IgD-negative memory B cell (primary cell): ENCODE measurements at regions not wholly inside any gene's neighbourhood (a gene's known extent, or its start where the extent isn't known, plus 50 kb on each side); places are given as distances from the start of the nearest gene placed in this dataset.

Experiments
- H3K27ac Mint-ChIP-seq, 3 donors: one replicate each; pipeline ENCODE4 v1.8.0; 2020 to 2022; ENCODE audit warnings: mild to moderate bottlenecking in 3 of 3, mixed read lengths in 3 of 3, moderate library complexity in 1 of 3
- H3K27me3 Mint-ChIP-seq: one replicate; pipeline ENCODE4 v1.8.0; 2021; ENCODE audit warnings: mixed read lengths
- H3K36me3 Mint-ChIP-seq: one replicate; pipeline ENCODE4 v1.8.0; 2020; ENCODE audit warnings: mild to moderate bottlenecking, mixed read lengths
- H3K4me1 Mint-ChIP-seq, 3 donors: one replicate each; pipeline ENCODE4 v1.8.0; 2020 to 2022; ENCODE audit warnings: mixed read lengths in 3 of 3, mild to moderate bottlenecking in 1 of 3
- H3K4me3 Mint-ChIP-seq, 4 donors: one replicate each; pipeline ENCODE4 v1.8.0; 2020 to 2022; ENCODE audit warnings: mild to moderate bottlenecking in 4 of 4, mixed read lengths in 4 of 4, moderate library complexity in 3 of 4
- H3K9me3 Mint-ChIP-seq, 3 donors: one replicate each; pipeline ENCODE4 v1.8.0; 2020 to 2021; ENCODE audit warnings: mixed read lengths in 3 of 3, mild to moderate bottlenecking in 1 of 3

DNA sequence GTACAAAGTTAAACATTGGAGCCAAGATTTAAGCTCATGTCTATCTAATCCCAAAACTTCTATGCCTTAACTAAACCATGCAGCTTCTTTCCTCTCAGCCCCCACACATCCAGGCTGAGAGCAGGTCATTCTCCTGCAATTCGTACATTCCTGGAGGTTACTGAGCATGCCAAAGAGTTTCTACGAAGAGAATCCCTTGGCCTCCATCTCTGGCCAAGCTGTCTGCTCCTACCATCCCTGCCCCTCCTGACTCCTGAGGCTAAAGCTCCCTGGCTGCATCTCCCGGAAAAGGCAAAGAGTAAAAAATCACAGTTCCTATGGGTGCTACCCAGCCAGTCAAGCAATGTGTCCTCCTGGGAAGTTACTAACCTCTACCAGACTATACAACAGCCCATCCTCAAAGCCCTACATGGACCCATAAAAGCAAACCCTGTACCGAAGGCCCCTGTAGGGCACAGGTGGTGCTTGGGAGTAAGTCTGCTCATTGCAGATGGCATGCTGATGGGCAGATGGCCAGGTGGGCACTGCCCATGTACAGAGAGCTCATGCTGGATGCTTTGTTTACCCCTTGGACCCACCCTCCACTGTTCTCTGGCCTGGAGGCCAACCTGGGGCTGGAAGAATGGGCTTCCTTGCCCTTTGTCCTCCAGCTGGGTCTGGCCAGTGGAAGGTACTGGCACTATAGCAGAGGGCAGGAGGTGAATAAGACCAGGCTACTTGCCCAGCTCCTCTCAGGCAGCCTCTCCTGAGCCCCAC lies 99.5 kb downstream of the TTC32 start:
- no peaks in the 10 kb centered on the region for H3K9me3 Mint-ChIP-seq
- no peaks in the 10 kb centered on the region for H3K36me3 Mint-ChIP-seq
- peaks cover 3% of the 10 kb centered on the region for H3K27me3 Mint-ChIP-seq
- H3K4me1 Mint-ChIP-seq = no peaks in the 10 kb centered on the region
- H3K4me3 Mint-ChIP-seq = no peak overlapping the region
- no peak overlapping the region for H3K27ac Mint-ChIP-seq

DNA sequence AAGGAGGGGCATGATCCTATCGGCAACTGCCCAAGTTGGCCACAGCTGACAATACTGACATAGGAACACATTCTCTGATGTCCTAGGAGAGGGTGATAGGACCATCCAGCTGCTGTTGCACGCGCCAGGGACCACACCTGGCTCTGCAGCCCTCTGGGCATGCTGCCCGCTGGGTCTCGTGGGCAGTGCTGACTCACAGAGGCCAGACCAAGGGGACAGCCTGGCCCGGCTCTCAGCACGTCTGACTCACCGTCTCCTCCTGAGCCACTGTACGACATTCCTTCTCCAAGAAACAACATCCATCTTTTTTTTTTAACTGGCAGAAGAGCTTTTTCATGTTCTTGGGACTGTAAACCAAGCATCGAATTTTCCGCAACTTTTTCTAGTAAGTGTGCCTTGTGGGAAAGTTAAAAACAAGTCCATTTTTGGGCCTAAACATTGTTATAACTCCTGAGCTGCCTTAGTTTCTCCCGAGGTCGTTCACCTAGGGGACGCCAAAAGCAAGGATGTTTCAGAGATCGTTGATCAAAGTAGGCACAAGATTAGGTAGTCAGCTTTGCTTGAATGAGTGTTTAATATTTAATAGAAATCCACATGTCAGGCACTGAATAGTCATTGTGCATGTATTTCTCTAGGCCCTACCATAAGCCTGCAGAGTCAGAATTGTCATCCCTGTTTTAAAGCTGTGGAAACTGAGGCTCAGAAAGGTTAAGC lies 100.3 kb downstream of the TTC32 start:
- Mint-ChIP-seq H3K9me3 (no peaks in the 10 kb centered on the region), H3K27ac (no peak overlapping the region), H3K27me3 (peaks cover 3% of the 10 kb centered on the region), H3K4me1 (no peaks in the 10 kb centered on the region), H3K4me3 (no peak overlapping the region), H3K36me3 (no peaks in the 10 kb centered on the region)

DNA sequence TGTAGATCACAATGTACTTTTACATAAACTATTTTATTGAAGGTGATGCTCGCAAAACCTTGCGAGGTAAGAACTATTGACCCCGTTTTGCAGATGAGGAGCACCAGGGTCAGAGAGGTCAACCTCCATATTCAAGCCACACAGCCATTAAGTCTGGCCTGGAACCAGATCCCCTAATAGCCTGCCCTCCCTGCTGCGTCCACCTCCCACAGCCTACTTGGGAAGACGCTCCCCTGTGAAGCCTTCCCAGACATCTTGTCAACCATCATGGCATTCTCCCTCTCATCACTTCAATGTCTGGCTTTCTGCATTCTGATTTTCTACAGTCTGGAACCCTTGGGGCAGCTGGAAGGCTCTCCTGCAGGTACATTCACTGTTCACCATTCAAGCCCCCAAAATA lies 101.0 kb downstream of the TTC32 start:
- no peak overlapping the region for H3K4me3 Mint-ChIP-seq
- no peak overlapping the region for H3K27ac Mint-ChIP-seq
- peaks cover 3% of the 10 kb centered on the region for H3K27me3 Mint-ChIP-seq
- no peaks in the 10 kb centered on the region for H3K4me1 Mint-ChIP-seq
- no peaks in the 10 kb centered on the region for H3K36me3 Mint-ChIP-seq
- no peaks in the 10 kb centered on the region for H3K9me3 Mint-ChIP-seq

DNA sequence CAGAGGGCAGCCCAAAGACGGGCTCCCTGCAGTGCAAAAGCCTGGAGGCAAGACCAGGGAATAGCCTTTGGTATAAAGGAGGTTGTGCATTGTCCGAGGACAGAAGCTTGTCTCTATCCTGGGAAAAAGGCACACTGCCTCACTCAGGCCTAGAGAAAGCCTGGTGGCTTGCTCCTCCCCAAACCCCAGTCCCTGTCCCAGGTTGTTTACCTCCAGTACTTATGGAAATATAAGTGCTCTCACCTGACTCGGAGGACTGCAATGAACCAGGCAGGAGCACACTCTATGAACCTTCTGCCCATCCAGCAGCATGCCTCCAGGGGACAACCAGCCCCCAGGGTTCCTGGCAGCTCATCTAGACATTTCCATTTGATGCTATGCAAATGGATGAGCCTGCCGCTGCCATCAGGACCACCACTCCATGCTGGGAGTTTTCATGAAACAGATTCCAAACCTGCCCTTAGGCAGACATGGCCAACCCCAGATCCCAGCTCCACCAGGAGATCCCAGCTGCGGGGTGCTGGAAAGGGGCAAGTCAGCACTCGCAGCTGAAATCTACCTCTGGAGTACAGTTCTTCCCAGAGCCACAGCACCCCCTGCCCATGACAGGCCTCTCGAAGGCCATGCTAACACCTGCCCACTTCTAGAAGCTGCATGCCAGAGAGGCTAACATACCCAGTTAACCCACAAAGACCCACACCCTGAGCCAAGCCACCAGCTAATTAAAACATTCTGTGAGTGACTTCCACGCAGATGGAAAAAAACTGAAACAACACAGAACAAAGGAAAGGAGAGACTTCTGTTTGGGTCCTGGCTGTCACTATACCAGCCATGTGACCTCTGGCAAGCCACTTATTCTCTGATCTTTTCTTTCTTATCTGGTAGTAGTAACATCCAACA lies 101.7 kb downstream of the TTC32 start:
- Mint-ChIP-seq H3K36me3 (no peaks in the 10 kb centered on the region), H3K4me1 (no peaks in the 10 kb centered on the region), H3K4me3 (no peak overlapping the region), H3K27ac (no peak overlapping the region), H3K27me3 (peaks cover 3% of the 10 kb centered on the region), H3K9me3 (no peaks in the 10 kb centered on the region)

DNA sequence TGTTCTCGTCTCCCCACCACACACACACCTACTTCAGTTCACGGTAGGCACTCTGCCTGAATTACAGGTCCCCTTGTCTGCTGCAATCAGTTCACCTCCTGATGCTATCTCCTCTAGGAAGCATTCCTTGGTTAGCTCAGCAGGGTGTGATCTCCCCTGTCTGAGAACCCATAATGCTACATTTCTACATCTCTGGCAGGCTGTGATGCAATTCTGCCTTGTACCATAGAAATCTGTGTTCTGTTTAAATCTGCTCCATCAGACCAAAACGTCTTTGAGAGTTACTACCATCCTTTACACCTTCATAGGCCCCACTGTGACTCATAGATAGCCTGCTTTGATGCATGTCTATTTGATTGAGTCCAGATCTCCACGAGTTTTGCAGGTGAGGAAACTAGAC lies 103.9 kb downstream of the TTC32 start:
- Mint-ChIP-seq H3K27me3 (peaks cover 3% of the 10 kb centered on the region), H3K36me3 (no peaks in the 10 kb centered on the region), H3K9me3 (no peaks in the 10 kb centered on the region), H3K4me1 (no peaks in the 10 kb centered on the region), H3K4me3 (no peak overlapping the region), H3K27ac (no peak overlapping the region)

DNA sequence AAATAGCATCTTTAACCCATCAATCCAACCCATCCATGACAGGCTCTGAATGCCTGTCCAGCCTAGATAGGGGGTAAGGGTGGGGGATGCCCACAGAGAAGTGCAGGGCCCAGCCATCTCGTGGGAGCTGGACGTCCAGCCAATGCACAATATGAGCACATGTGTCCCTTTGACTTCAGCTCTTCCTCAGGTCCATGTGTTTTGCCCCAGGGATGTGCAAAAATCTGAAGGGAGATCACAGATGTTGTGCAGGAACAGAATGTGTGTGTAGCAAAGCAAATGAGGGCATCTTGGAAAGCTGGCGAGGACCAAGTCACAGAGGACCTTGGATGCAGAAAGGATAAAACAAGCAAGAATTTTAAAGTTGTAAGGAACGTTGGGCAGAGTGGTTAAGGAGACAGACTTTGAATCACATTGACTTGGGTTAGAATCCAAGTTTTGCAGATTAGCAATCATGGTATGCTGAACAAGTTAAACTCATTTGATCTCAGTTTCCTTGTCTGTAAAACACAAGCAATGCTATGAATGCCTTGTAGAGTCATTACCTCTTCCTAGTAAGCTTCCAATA lies 104.5 kb downstream of the TTC32 start:
- Mint-ChIP-seq H3K27me3 (peaks cover 3% of the 10 kb centered on the region), H3K36me3 (no peaks in the 10 kb centered on the region), H3K27ac (no peak overlapping the region), H3K4me3 (no peak overlapping the region), H3K9me3 (no peaks in the 10 kb centered on the region), H3K4me1 (no peaks in the 10 kb centered on the region)

DNA sequence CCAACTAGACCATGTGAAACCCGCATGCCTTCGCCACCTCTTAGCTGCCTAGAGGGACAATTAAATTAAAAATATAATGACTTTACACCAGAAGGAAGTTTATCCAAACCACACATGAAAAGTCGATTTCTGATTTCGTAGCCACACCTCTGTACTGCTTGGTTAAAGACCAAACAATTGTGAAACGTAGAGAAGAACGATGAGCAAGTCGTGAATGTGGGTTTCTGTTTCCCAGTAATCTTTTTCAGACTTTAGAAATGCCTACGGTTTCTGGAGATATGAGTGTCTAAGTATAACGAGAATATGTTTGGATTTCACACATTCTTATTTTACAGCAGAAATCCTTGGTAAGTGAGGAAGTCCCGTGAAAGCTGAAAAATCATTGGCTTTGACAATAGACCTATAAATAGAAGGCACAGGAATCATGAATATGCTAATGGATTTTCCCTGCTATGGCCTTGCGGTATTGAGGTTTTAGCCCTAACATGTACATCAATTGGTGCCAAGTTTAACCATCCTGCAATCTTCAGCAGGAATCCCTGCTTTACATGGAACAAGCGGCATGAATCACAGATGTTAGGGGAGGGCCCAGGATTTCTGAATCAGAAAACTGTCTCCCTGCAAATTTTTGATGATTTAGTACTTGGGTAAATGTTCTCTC lies 105.6 kb downstream of the TTC32 start:
- H3K4me3 Mint-ChIP-seq = no peak overlapping the region
- H3K36me3 Mint-ChIP-seq = no peaks in the 10 kb centered on the region
- H3K27me3 Mint-ChIP-seq = peaks cover 3% of the 10 kb centered on the region
- H3K9me3 Mint-ChIP-seq = no peaks in the 10 kb centered on the region
- H3K27ac Mint-ChIP-seq = no peak overlapping the region
- no peaks in the 10 kb centered on the region for H3K4me1 Mint-ChIP-seq

DNA sequence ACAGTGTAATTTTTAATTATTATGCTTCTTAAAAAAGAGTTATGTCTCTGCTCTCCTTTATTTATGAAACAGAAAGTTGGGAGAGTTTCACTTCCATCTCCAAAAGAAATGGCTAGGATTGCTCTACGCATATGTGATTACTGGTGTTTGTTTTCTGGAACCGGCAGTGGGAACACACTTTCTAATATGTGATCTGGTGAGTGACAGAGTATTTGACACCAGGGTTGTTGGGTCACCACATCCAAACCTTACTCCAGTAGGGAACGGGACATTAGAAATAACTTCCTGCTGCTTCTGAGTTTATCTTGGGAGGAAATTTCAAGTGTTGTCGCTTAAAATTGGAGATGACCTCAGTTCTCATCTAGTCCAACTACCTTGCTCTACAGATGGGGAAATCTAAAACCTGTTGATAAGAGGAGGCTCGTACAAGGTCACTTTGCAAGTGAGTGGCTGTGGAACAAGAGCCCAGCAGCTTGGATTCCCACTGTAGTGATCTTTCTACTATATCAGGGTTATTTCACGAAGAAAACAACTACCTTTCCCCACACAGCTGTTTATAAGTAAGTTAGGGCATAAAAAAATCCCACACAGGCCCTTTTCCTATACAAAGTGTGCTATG lies 108.5 kb downstream of the TTC32 start:
- H3K4me3 Mint-ChIP-seq = no peak overlapping the region

DNA sequence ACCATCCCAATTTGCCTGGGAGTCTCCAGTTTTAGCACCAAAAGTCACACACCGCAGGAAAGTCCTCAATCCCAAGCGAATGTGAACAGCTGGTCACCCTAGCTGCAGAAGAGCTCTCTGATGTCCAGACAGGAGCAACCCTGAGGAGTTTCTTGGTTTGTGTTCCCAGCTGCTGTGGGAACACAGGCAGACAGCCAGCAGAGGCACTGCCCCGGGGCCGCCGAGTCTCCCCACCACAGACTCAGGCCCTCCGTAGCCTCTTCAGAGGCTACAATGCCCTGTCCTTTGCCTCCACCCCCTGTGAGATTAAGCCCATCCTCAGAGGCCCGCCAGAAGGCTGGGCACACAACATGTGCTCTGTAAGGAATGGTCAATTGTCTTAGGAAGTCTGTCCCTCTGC lies 111.5 kb downstream of the TTC32 start:
- Mint-ChIP-seq H3K9me3 (no peaks in the 10 kb centered on the region), H3K27me3 (no peaks in the 10 kb centered on the region), H3K27ac (no peak overlapping the region), H3K36me3 (no peaks in the 10 kb centered on the region), H3K4me3 (no peak overlapping the region), H3K4me1 (no peaks in the 10 kb centered on the region)

More for the DNA sequence above, 108.5 kb downstream of the TTC32 start:
- H3K9me3 Mint-ChIP-seq = no peaks in the 10 kb centered on the region
- no peaks in the 10 kb centered on the region for H3K27me3 Mint-ChIP-seq
- no peaks in the 10 kb centered on the region for H3K4me1 Mint-ChIP-seq
- H3K27ac Mint-ChIP-seq = no peak overlapping the region
- H3K36me3 Mint-ChIP-seq = no peaks in the 10 kb centered on the region

DNA sequence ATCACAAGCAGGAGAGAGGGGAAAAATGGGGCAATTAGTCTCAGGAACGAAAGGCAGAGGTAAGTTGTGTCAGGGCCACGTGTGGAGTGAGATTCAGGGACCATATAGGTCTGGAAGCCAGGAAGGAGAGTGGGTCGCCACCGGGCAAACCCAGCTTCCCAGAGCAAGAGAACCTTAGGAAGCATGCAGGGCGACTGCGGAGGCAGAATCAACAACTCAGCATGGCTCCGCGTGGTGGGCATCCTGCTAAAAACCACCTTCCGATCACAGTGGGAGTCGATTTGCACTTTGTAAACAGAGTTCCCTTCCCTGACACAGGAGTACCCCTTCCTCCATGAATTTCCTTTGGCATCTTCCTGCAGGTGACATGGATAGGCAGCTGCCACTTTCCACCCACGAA lies 114.6 kb downstream of the TTC32 start:
- no peak overlapping the region for H3K4me3 Mint-ChIP-seq
- H3K27ac Mint-ChIP-seq = no peak overlapping the region

DNA sequence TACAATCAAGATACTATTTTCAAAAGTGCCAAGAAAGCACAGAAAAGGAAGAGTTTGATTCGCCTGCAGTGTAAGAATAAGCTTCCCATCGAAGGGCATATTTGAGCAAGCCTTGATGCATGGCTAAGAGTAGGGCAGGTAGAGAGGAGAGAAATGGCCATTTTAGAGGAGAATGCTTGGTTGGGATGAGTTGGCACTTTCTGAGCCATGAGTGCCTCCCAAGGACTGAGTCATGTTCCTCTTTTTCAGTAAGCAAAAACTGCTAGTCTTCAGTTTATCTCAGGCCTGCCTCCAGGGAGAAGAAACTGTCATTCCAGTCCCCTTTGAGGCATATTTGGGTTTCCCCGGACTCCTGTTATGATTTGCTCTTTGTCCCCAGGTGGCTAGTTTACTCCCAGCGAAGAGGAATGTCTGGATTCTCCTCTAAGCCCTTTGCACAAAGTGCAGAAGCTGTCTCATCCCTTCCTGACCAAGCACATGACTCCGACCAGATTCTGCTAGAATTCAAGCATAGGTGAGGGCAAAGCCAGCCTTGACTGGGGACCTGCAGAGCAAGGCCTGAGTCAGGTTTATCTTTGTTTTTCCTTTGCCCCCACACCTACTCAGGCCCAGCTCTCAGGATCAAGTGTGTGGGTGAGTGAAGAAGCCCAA lies 115.2 kb downstream of the TTC32 start:
- H3K9me3 Mint-ChIP-seq = no peaks in the 10 kb centered on the region

More for the DNA sequence above, 114.6 kb downstream of the TTC32 start:
- H3K36me3 Mint-ChIP-seq = no peaks in the 10 kb centered on the region
- no peaks in the 10 kb centered on the region for H3K4me1 Mint-ChIP-seq
- H3K27me3 Mint-ChIP-seq = no peaks in the 10 kb centered on the region
- H3K9me3 Mint-ChIP-seq = no peaks in the 10 kb centered on the region

DNA sequence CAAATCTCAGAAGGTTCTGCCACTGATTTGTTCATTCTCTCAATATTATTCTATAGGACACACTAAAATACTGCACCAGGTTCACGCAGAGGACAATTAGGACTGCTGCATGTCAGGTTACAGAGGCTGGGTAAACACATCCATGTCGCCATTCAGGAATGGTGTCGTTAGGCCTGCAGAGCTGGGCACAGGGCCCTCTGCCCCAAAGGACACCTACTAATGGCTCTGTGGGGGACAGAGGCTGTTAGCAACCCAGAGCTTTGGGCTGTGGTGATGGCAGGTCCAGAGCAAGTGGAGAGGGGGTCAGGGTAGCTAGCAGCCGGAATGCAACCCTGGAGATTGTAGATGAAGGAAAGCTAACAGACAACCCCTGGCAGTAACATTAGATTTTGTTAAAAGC lies 115.9 kb downstream of the TTC32 start:
- no peaks in the 10 kb centered on the region for H3K9me3 Mint-ChIP-seq
- no peaks in the 10 kb centered on the region for H3K4me1 Mint-ChIP-seq
- H3K4me3 Mint-ChIP-seq = no peak overlapping the region
- no peak overlapping the region for H3K27ac Mint-ChIP-seq
- no peaks in the 10 kb centered on the region for H3K36me3 Mint-ChIP-seq
- peaks cover 2% of the 10 kb centered on the region for H3K27me3 Mint-ChIP-seq

More for the DNA sequence above, 115.2 kb downstream of the TTC32 start:
- H3K4me1 Mint-ChIP-seq = no peaks in the 10 kb centered on the region
- no peaks in the 10 kb centered on the region for H3K36me3 Mint-ChIP-seq
- H3K27me3 Mint-ChIP-seq = peaks cover under 1% of the 10 kb centered on the region
- no peak overlapping the region for H3K27ac Mint-ChIP-seq
- no peak overlapping the region for H3K4me3 Mint-ChIP-seq

DNA sequence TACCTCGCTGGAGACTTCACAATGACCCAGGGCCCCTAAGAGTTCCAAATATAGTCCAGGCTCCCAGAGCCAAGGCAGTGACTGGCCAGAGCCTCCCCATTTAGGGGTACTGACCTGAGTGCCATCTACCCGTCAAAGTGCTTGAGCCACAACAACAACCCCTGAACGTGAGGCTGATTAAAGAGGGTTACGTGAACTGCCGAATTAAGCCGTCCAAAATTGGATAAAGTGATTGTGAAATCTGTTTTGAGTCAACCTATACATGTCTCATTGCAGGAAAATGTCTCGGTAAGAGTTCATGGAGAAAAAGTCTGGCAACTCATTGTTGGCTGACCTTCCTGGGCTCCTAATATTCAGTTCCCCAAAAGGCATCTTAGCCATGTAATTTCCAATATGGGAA lies 116.3 kb downstream of the TTC32 start:
- Mint-ChIP-seq H3K27ac (no peak overlapping the region), H3K4me3 (no peak overlapping the region), H3K9me3 (no peaks in the 10 kb centered on the region), H3K4me1 (no peaks in the 10 kb centered on the region), H3K27me3 (peaks cover 2% of the 10 kb centered on the region), H3K36me3 (no peaks in the 10 kb centered on the region)

DNA sequence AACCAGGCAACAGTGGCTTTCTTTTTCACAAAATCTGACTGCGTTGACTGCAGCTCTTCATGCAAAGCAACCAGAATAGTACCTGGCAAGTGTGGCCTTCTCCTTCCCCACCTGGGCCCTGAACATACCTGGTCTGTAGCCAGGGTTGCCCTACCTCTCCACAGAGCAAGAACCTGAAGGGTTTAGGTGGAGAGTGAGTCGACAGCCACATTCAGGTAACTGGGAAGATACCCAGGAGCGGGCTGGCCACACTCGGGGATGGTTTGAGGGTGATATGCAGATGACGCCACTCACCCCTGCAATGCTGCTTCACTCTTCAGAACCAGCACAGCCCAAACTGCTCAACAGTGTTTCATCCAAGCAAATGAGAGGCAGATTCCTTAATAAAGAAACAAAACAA lies 117.3 kb downstream of the TTC32 start:
- Mint-ChIP-seq H3K36me3 (no peaks in the 10 kb centered on the region), H3K27ac (no peak overlapping the region), H3K27me3 (peaks cover 2% of the 10 kb centered on the region)

More for the DNA sequence above, 117.3 kb downstream of the TTC32 start:
- Mint-ChIP-seq H3K9me3 (no peaks in the 10 kb centered on the region), H3K4me1 (no peaks in the 10 kb centered on the region), H3K4me3 (no peak overlapping the region)
